ACC112 (cell line): ENCODE measurements at regions not wholly inside any gene's neighbourhood (a gene's known extent, or its start where the extent isn't known, plus 50 kb on each side); places are given as distances from the start of the nearest gene placed in this dataset.
"Not testable (repeated sequence)": the region's sequence is repeated elsewhere in the genome, so short reads cannot be mapped to it uniquely, and the experiment has no call there.

Experiments used
- H2AFZ ChIP-seq: fragments of 200-600 bp; sonication (generic); one replicate; pipeline ENCODE4 v1.6.0; 2017; ENCODE audit warnings: antibody characterized with exemption, low read length; ENCODE audit not compliant: unreplicated experiment
- H3K27ac ChIP-seq: fragments of 200-600 bp; sonication (generic); 2 replicates; pipeline ENCODE4 v1.5.1; 2014; ENCODE audit warnings: low read depth, mild to moderate bottlenecking, antibody characterized with exemption, low read length, moderate library complexity
- H3K27me3 ChIP-seq: fragments of 200-600 bp; sonication (generic); 2 replicates; pipeline ENCODE4 v1.6.1; 2014; ENCODE audit warnings: mild to moderate bottlenecking, antibody characterized with exemption, low read length, moderate library complexity, mixed read lengths; ENCODE audit not compliant: insufficient read depth
- H3K36me3 ChIP-seq: fragments of 200-600 bp; sonication (generic); 2 replicates; pipeline ENCODE4 v1.6.1; 2016; ENCODE audit warnings: mild to moderate bottlenecking, antibody characterized with exemption, low read length, moderate library complexity, mixed read lengths; ENCODE audit not compliant: insufficient read depth
- H3K4me1 ChIP-seq: fragments of 200-600 bp; sonication (generic); one replicate; pipeline ENCODE4 v1.6.1; 2016; ENCODE audit warnings: low read length, mixed read lengths; ENCODE audit not compliant: insufficient read depth, unreplicated experiment, control insufficient read depth
- H3K4me3 ChIP-seq: fragments of 200-600 bp; sonication (generic); 2 replicates; pipeline ENCODE4 v1.5.1; 2014; ENCODE audit warnings: mild to moderate bottlenecking, low read depth, low read length
- H3K79me2 ChIP-seq: fragments of 200-600 bp; sonication (generic); one replicate; pipeline ENCODE4 v1.6.0; 2016; ENCODE audit warnings: low read length; ENCODE audit not compliant: control insufficient read depth, unreplicated experiment, insufficient read depth

- not testable (repeated sequence) for H3K36me3 ChIP-seq, H3K4me3 ChIP-seq, H2AFZ ChIP-seq, H3K79me2 ChIP-seq, H3K27ac ChIP-seq, H3K27me3 ChIP-seq, H3K4me1 ChIP-seq
Measured at GRCh38 chr3:48101301-48101650, 85.1 kb upstream of the MAP4 start.

GRCh38 chr3:48092270-48092669 is 76.1 kb upstream of the MAP4 start:
- no peaks in the 10 kb centered on the region for H3K36me3 ChIP-seq
- peaks cover 18% of the 10 kb centered on the region for H3K79me2 ChIP-seq
- H3K4me3 ChIP-seq: no peak overlapping the region
- H3K27ac ChIP-seq: no peak overlapping the region
- no peaks in the 10 kb centered on the region for H3K27me3 ChIP-seq
- H2AFZ ChIP-seq: no peak overlapping the region
- H3K4me1 ChIP-seq: peaks cover 5% of the 10 kb centered on the region

GRCh38 chr3:48090166-48090939 is 74.1 kb upstream of the MAP4 start:
- H3K4me3 ChIP-seq: peak overlapping the region; percentile 91
- no peaks in the 10 kb centered on the region for H3K27me3 ChIP-seq
- H3K36me3 ChIP-seq: no peaks in the 10 kb centered on the region
- H3K79me2 ChIP-seq: peaks cover 33% of the 10 kb centered on the region
- peak overlapping the region; percentile 52 for H2AFZ ChIP-seq
- H3K4me1 ChIP-seq: peaks cover 9% of the 10 kb centered on the region
- H3K27ac ChIP-seq: no peak overlapping the region

- H3K27me3 ChIP-seq: no peaks in the 10 kb centered on the region
- H3K36me3 ChIP-seq: no peaks in the 10 kb centered on the region
- peak overlapping the region; percentile 92 for H3K27ac ChIP-seq
- H3K79me2 ChIP-seq: peaks cover 47% of the 10 kb centered on the region
- peaks cover 12% of the 10 kb centered on the region for H3K4me1 ChIP-seq
- H3K4me3 ChIP-seq: peak overlapping the region; percentile 91
- H2AFZ ChIP-seq: peak overlapping the region; percentile 8
Measured at GRCh38 chr3:48088749-48089466, 72.7 kb upstream of the MAP4 start.

GRCh38 chr3:48088056-48088748 is 72.0 kb upstream of the MAP4 start:
- no peaks in the 10 kb centered on the region for H3K27me3 ChIP-seq
- H2AFZ ChIP-seq: peak overlapping the region; percentile 27
- H3K79me2 ChIP-seq: peaks cover 51% of the 10 kb centered on the region
- peaks cover 12% of the 10 kb centered on the region for H3K4me1 ChIP-seq
- H3K36me3 ChIP-seq: no peaks in the 10 kb centered on the region
- peak overlapping the region; percentile 92 for H3K27ac ChIP-seq
- peak overlapping the region; percentile 91 for H3K4me3 ChIP-seq

- Histone ChIP-seq H3K36me3 (0 out of 2 replicates have a peak, but pooled peaks cover 3% of the 10 kb centered on the region), H2AFZ (no peak overlapping the region), H3K27ac (peak overlapping the region; percentile 92), H3K4me1 (peaks cover 25% of the 10 kb centered on the region), H3K27me3 (no peaks in the 10 kb centered on the region), H3K79me2 (peaks cover 66% of the 10 kb centered on the region), H3K4me3 (peak overlapping the region; percentile 91)
Measured at GRCh38 chr3:48086705-48087104, 70.5 kb upstream of the MAP4 start.

- Histone ChIP-seq H3K4me3 (no peak overlapping the region), H2AFZ (no peak overlapping the region), H3K79me2 (peaks cover 79% of the 10 kb centered on the region), H3K4me1 (peaks cover 27% of the 10 kb centered on the region), H3K27ac (no peak overlapping the region; the same call in 1 of the 2 replicates), H3K27me3 (no peaks in the 10 kb centered on the region), H3K36me3 (0 out of 2 replicates have a peak, but pooled peaks cover 9% of the 10 kb centered on the region)
Measured at GRCh38 chr3:48084929-48085328, 68.7 kb upstream of the MAP4 start.

GRCh38 chr3:48084170-48084569 is 68.0 kb upstream of the MAP4 start:
- Histone ChIP-seq H2AFZ (no peak overlapping the region), H3K27me3 (no peaks in the 10 kb centered on the region), H3K4me1 (peaks cover 24% of the 10 kb centered on the region), H3K36me3 (0 out of 2 replicates have a peak, but pooled peaks cover 9% of the 10 kb centered on the region), H3K4me3 (no peak overlapping the region), H3K27ac (no peak overlapping the region), H3K79me2 (peaks cover 84% of the 10 kb centered on the region)

GRCh38 chr3:48082580-48083184 is 66.5 kb upstream of the MAP4 start:
- Histone ChIP-seq H3K4me3 (no peak overlapping the region), H3K27ac (no peak overlapping the region), H3K36me3 (0 out of 2 replicates have a peak, but pooled peaks cover 9% of the 10 kb centered on the region), H3K4me1 (peaks cover 35% of the 10 kb centered on the region), H2AFZ (no peak overlapping the region), H3K27me3 (no peaks in the 10 kb centered on the region), H3K79me2 (peaks cover 89% of the 10 kb centered on the region)

GRCh38 chr3:48077815-48078214 is 61.6 kb upstream of the MAP4 start:
- peak overlapping the region; percentile 4; the same call in 1 of the 2 replicates for H3K27ac ChIP-seq
- H2AFZ ChIP-seq: no peak overlapping the region
- H3K79me2 ChIP-seq: peaks cover 90% of the 10 kb centered on the region
- 0 out of 2 replicates have a peak, but pooled peaks cover 6% of the 10 kb centered on the region for H3K36me3 ChIP-seq
- H3K4me3 ChIP-seq: no peak overlapping the region
- peaks cover 30% of the 10 kb centered on the region for H3K4me1 ChIP-seq
- H3K27me3 ChIP-seq: no peaks in the 10 kb centered on the region
